ENCODE measurements at regions not wholly inside any gene's neighbourhood (a gene's known extent, or its start where the extent isn't known, plus 50 kb on each side); places are given as distances from the start of the nearest gene placed in this dataset.
"Not testable (repeated sequence)": the region's sequence is repeated elsewhere in the genome, so short reads cannot be mapped to it uniquely, and the experiment has no call there.

DNA sequence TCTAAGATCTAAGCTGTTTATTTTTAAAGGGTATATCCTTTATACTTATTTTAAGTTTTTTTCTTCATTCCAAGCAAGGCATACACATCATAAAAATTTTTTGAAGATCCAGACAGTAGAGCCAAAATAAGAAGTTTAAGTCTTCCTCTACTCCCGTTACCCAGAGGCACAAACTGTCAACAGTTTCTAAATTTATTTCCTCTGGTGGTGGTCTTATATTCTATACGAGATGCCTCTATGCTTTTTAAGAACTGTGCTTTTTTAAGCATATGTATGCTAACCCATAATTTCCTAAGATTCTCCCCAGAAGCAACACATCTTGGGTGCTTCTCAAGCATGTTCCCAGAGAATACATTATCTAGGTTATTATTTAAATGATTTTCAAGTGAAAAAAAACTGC is 383.6 kb downstream of the COG6 start:
- DNase-seq (ENCODE audit: low read depth), result no peak

- no peak for DNase-seq (ENCODE audit: low read depth)
Measured at GRCh38 chr13:40042991-40043390, 387.5 kb downstream of the COG6 start.

DNA sequence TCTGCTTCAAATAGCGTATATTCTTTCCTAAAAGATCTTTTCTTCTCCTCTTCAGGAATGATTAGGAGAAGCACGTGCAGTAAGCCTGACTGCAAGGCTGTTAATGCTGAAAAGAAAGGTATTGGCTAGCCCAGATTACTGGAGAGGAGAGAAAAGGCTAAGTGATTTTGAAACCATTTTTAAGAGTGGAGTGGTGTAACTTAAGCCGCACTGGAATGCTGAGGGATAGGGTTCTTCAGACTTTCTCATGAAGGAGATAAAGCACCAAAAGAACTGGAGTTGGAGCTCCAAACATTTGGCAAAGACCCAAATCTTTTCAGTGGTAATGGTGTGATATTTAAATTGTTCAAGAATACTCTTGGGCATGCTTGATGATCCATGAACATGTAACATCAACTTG is 388.3 kb downstream of the COG6 start:
- no peak for DNase-seq (ENCODE audit: low read depth)

- DNase-seq (ENCODE audit: low read depth), result no peak
Measured at GRCh38 chr13:40047322-40047771, 391.9 kb downstream of the COG6 start.

GRCh38 chr13:40048551-40048950 is 393.1 kb downstream of the COG6 start:
- no peak for DNase-seq (ENCODE audit: low read depth)

DNA sequence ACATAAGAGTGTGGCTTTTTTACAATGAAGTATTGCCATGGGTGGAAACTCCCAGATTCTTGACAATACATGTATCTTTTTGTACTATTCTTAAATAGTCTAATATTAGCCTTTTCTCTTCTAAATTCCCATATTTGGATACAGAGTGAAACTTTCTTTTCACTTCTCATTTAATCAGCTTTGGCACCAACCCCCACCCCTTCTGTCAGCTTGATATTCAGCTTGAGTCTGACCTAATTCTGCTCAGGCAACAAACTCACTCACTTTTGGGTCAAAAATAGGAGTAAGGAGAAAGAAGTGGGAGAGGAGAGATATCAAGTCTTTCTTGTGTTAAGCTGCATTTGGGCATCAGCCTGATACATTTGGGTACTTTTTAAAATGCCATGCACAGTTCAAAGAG is 397.5 kb downstream of the COG6 start:
- DNase-seq (ENCODE audit: low read depth), result no peak

DNA sequence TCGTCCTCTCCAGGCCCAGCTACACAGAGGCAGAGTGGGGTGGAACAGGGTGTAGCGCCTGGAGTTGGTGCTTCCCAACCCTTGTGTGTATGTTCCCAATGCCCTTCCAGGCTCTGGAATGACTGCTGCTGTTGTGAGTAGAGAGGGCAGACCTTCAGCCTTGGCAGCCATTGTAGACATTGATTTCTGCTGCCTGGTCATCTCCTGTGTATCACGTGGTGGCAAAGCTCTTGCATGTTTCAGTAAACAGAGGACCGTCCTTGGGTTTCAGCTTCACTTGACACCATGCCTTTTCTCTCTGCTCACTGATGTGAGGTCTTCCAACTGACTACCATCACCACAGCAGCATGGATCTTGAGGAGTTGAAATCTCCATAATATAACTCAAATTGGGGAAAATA is 397.9 kb downstream of the COG6 start:
- no peak for DNase-seq (ENCODE audit: low read depth)

- DNase-seq (ENCODE audit: low read depth), result not testable (repeated sequence)
Measured at GRCh38 chr13:40054422-40054821, 399.0 kb downstream of the COG6 start.

DNA sequence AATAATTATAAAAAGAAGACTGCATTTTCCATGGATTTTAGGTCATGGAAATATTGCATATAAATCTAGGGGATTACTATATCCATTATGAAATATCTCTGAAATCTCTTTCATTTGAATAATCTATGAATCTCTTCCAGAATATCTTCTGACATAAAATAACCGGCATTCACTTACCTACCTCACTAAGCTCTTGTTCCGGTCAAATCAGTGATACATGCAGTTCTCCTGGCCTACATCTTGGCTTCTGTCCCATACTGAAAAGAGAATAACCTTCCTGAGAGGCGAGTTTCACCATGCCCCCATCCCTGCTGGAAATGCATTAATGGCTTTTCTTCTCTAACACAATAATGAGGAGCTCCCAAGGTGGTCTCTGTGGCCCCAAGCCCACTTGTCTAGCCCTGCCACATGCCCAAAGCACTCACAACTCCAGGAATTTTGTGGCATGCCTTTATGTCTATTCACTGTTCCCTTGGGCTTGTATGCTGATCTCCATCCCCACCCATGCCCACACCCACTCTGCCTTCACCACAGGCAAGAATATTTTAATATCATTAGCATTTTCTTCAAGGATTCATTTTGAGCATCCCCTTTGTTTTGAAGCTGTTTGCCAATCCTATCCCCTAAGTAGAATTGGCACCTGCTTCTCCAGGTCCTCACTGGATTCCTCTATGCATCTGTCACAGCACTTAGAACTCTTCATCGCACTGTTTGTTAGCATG is 401.6 kb downstream of the COG6 start:
- DNase-seq (ENCODE audit: low read depth), result no peak

GRCh38 chr13:40058757-40059236 is 403.3 kb downstream of the COG6 start:
- peak; percentile 44 for DNase-seq (ENCODE audit: low read depth)

GRCh38 chr13:40059540-40060232 is 404.2 kb downstream of the COG6 start:
- no peak for DNase-seq (ENCODE audit: low read depth)

DNA sequence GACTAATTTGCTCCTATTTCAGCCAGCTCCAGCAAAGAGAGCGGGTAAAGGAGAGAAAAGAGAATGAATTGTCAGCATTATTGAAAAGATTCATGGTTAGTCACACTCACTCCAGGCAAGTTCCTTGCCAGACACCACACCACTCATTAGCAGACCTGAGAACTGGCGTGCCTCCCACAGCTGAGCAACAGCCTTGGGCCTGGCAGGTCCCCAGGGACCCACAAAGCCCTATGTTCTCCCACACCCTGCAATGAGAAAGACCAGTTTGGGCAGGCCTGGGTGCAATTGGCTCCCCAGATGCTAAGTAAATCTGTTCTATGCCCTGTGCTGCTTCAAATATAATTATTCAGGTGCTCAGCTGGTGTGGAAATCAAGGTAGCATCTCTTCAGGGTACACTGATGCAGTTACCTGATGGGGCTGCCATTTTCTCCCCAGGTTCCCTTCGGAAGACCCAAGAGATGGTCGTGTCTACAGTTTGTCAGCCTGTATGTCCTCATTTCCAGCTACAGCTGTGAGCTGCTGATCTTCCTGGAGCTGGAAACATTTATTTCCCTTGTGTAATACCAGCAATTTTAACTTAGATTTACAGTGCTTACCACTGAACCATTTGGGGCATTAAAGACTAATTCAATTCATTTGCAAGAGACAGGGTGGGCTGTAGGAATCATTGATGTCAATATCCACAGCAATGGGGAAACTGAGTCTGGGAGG is 405.0 kb downstream of the COG6 start:
- peak; percentile 89 for DNase-seq (ENCODE audit: low read depth)

- DNase-seq (ENCODE audit: low read depth), result peak; percentile 72
Measured at GRCh38 chr13:40061466-40062450, 406.3 kb downstream of the COG6 start.

- peak; percentile 76 for DNase-seq (ENCODE audit: low read depth)
Measured at GRCh38 chr13:40063278-40063698, 407.8 kb downstream of the COG6 start.

GRCh38 chr13:40063703-40064102 is 408.2 kb downstream of the COG6 start:
- peak; percentile 41 for DNase-seq (ENCODE audit: low read depth)

DNA sequence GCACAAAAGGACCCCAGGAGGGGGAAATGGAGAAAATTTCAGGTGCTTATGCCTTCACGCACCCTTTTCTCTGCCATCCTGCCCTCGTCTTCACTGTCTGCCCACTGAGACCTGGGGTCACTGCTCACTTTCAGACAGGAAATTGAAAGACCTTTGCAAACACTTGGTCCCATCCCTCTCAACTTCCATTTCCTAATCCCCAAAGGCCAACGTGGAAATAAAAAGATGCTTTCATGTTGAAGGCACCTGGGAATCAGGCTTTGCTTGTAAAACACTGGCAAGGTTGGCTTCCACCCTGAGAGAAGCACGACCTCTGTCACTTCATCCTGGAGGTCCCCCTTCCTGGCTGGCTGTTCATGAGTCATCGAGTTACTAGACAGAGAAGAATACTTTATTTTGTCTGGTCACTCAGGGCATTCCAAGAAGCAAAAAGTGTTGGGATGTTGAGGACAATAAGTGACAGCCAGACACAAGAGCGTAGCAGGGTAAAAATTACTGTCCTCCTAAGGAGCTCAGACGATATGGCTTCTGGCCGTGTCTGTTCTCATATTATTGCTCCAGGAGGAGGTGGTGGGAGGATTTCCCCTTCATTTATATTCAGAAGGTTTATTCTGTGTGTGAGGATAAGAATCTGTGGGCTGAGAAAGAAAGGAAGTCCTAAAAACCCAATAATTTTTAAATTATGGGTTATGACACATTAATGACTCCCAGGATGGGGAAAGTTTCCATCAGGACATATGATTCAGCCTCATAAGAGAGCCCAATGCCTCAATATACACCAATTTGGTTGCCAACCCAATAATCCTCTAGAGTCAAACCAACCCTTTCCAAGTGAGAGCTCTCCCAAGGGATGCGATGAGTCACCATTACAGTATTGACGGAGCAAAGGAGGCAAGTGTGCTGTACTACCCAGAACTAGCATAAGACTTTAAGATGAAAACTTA is 409.0 kb downstream of the COG6 start:
- peak; percentile 94 for DNase-seq (ENCODE audit: low read depth)

GRCh38 chr13:40069173-40070044 is 413.9 kb downstream of the COG6 start:
- peak; percentile 59 for DNase-seq (ENCODE audit: low read depth)

GRCh38 chr13:40070357-40070756 is 414.9 kb downstream of the COG6 start:
- DNase-seq (ENCODE audit: low read depth), result no peak

GRCh38 chr13:40072663-40073120 is 417.2 kb downstream of the COG6 start:
- no peak for DNase-seq (ENCODE audit: low read depth)
